HG03469 (cell line): ENCODE measurements at regions not wholly inside any gene's neighbourhood (a gene's known extent, or its start where the extent isn't known, plus 50 kb on each side); places are given as distances from the start of the nearest gene placed in this dataset.
"Not testable (repeated sequence)": the region's sequence is repeated elsewhere in the genome, so short reads cannot be mapped to it uniquely, and the experiment has no call there.

Experiments used
- ATAC-seq: cut with Tn5 transposase; IDR thresholded peaks from one replicate; pipeline ENCODE4 v1.9.1; 2021; ENCODE audit warnings: mild to moderate bottlenecking, moderate library complexity, moderate number of reproducible peaks; ENCODE audit not compliant: unreplicated experiment

- no peak for ATAC-seq
Measured at GRCh38 chr5:174816858-174817257, 92.5 kb downstream of the MSX2 start.

- ATAC-seq, result no peak
Measured at GRCh38 chr5:174811438-174811837, 87.1 kb downstream of the MSX2 start.

GRCh38 chr5:174810796-174811195, 86.4 kb downstream of the MSX2 start:
- ATAC-seq, result no peak

GRCh38 chr5:174807471-174807870, 83.1 kb downstream of the MSX2 start:
- ATAC-seq, result no peak

- no peak for ATAC-seq
Measured at GRCh38 chr5:174806729-174807128, 82.3 kb downstream of the MSX2 start.

- ATAC-seq, result no peak
Measured at GRCh38 chr5:174801798-174802197, 77.4 kb downstream of the MSX2 start.

- ATAC-seq, result no peak
Measured at GRCh38 chr5:174800435-174800834, 76.1 kb downstream of the MSX2 start.

GRCh38 chr5:174799121-174799520, 74.7 kb downstream of the MSX2 start:
- no peak for ATAC-seq

GRCh38 chr5:174798551-174798951, 74.2 kb downstream of the MSX2 start:
- no peak for ATAC-seq

GRCh38 chr5:174796711-174797192, 72.4 kb downstream of the MSX2 start:
- no peak for ATAC-seq

- no peak for ATAC-seq
Measured at GRCh38 chr5:174794931-174795672, 70.7 kb downstream of the MSX2 start.

- no peak for ATAC-seq
Measured at GRCh38 chr5:174793684-174794328, 69.4 kb downstream of the MSX2 start.

- ATAC-seq, result no peak
Measured at GRCh38 chr5:174793076-174793475, 68.7 kb downstream of the MSX2 start.

GRCh38 chr5:174792265-174792664, 67.9 kb downstream of the MSX2 start:
- not testable (repeated sequence) for ATAC-seq

GRCh38 chr5:174790906-174791305, 66.5 kb downstream of the MSX2 start:
- no peak for ATAC-seq

- ATAC-seq, result no peak
Measured at GRCh38 chr5:174789596-174789995, 65.2 kb downstream of the MSX2 start.

GRCh38 chr5:174785120-174785680, 60.8 kb downstream of the MSX2 start:
- no peak for ATAC-seq
